Nephron progenitor cell (in vitro differentiated cells): ENCODE measurements at regions not wholly inside any gene's neighbourhood (a gene's known extent, or its start where the extent isn't known, plus 50 kb on each side); places are given as distances from the start of the nearest gene placed in this dataset.

Experiments
- DNase-seq: peaks from one replicate; pipeline ENCODE4 v3.0.0; 2021
- H3K27ac Mint-ChIP-seq: 2 replicates; pipeline ENCODE4 v1.8.0; 2021; ENCODE audit warnings: mild to moderate bottlenecking, moderate library complexity, mixed read lengths
- H3K27me3 Mint-ChIP-seq: 2 replicates; pipeline ENCODE4 v1.8.0; 2021; ENCODE audit warnings: mild to moderate bottlenecking, low read depth, mixed read lengths; ENCODE audit not compliant: poor library complexity
- H3K36me3 Mint-ChIP-seq: 2 replicates; pipeline ENCODE4 v1.8.0; 2021; ENCODE audit warnings: low read depth, mixed read lengths
- H3K4me1 Mint-ChIP-seq: 2 replicates; pipeline ENCODE4 v1.8.0; 2021; ENCODE audit warnings: mixed read lengths
- H3K4me3 Mint-ChIP-seq: 2 replicates; pipeline ENCODE4 v1.8.0; 2021; ENCODE audit warnings: mild to moderate bottlenecking, moderate library complexity, mixed read lengths
- H3K9me3 Mint-ChIP-seq: 2 replicates; pipeline ENCODE4 v1.8.0; 2021; ENCODE audit warnings: mild to moderate bottlenecking, moderate library complexity, mixed read lengths
- TF ChIP-seq, protein P1 (sequence below): fragments of 200-600 bp; sonication (generic); IDR thresholded peaks from 2 replicates; pipeline ENCODE4 v1.5.0; 2021; ENCODE audit warnings: antibody characterized with exemption

DNA sequence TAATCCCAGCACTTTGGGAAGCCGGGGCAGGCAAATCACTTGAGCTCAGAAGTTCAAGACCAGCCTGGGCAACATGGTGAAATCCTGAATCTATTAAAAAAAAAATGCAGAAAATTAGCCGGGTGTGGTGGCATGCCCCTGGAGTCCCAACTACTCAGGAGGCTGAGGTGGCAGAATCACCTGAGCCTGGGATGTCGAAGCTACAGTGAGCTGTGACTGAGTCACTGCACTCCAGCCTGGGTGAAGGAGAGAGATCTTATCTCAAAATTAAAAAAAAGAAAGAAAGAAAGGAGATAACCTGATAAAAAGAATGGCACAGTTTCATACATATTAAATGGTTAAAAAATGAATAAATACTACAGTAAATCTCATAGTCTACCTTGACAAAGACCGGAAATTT, 123.6 kb upstream of the TNFAIP3 start:
- peaks cover 7% of the 10 kb centered on the region for H3K9me3 Mint-ChIP-seq
- H3K36me3 Mint-ChIP-seq, result no peaks in the 10 kb centered on the region

DNA sequence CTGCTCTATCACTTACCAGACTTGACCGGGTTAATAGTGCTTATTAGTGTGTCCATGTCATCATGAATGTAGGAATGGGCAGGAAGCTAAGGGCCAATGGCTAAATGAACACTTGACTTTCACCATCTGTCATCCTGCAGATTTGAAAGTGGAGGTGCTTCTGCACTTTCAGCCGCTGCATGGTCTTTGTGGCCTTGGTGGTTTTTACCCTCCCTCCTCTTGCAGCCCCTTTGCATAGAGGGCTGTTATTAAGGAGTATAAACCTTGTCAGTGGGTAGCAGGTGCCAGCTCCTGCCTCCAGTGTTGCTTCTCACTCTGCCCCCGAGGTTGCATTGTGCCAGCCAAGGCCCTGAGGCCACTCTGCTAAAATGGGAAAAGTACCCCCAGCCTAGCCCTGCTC, 122.2 kb upstream of the TNFAIP3 start:
- H3K27me3 Mint-ChIP-seq, result no peaks in the 10 kb centered on the region
- no peak overlapping the region for H3K27ac Mint-ChIP-seq
- no peak overlapping the region for H3K4me3 Mint-ChIP-seq
- TF ChIP-seq, protein P1, sequence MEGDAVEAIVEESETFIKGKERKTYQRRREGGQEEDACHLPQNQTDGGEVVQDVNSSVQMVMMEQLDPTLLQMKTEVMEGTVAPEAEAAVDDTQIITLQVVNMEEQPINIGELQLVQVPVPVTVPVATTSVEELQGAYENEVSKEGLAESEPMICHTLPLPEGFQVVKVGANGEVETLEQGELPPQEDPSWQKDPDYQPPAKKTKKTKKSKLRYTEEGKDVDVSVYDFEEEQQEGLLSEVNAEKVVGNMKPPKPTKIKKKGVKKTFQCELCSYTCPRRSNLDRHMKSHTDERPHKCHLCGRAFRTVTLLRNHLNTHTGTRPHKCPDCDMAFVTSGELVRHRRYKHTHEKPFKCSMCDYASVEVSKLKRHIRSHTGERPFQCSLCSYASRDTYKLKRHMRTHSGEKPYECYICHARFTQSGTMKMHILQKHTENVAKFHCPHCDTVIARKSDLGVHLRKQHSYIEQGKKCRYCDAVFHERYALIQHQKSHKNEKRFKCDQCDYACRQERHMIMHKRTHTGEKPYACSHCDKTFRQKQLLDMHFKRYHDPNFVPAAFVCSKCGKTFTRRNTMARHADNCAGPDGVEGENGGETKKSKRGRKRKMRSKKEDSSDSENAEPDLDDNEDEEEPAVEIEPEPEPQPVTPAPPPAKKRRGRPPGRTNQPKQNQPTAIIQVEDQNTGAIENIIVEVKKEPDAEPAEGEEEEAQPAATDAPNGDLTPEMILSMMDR, result no peak
- peaks cover 5% of the 10 kb centered on the region for H3K4me1 Mint-ChIP-seq
- DNase-seq, result no peak
- no peaks in the 10 kb centered on the region for H3K36me3 Mint-ChIP-seq
- peaks cover 7% of the 10 kb centered on the region for H3K9me3 Mint-ChIP-seq

More for the DNA sequence above, 123.6 kb upstream of the TNFAIP3 start:
- TF ChIP-seq, protein P1, result no peak
- peaks cover 6% of the 10 kb centered on the region for H3K4me1 Mint-ChIP-seq
- no peak overlapping the region for H3K27ac Mint-ChIP-seq
- DNase-seq, result no peak
- H3K4me3 Mint-ChIP-seq, result no peak overlapping the region
- H3K27me3 Mint-ChIP-seq, result no peaks in the 10 kb centered on the region

DNA sequence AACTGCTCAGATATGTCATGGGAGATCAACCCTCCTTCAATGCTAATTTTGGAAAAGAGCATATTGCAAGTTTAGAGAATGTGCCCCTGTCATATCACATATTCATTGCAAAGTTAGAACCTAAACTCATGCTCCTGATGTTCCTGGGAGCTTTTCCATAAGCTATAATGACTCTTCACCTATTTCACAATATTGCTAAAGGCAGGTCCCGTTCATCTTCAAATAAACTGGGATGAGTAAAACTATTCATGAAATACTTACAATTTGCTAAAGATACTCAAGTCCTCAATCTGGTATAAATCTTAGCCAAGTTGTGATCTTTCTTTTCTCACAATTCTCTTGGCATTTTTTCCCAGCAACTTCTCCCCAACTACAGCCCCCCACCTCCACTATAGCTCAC, 121.7 kb upstream of the TNFAIP3 start:
- no peaks in the 10 kb centered on the region for H3K36me3 Mint-ChIP-seq
- no peak overlapping the region for H3K27ac Mint-ChIP-seq

DNA sequence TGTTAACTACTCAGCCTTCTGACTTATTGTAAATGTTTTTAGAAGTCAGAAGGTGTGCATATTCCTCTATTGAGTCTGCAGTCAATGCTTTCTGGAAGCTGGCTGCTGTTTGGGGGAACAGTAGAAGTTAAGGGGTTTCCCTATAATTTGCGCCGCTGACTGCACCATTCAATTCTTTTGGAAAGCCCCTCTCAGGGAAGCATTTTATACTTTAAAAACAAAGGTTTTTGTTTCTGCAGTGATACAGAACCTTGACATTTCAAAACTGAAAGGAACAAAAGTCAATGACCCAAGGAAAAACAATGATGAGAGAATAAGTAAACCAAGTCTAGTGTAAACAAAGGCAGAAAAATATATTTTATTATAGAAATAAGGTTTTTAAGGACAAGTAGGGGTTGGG, 120.8 kb upstream of the TNFAIP3 start:
- DNase-seq, result no peak
- no peak overlapping the region for H3K4me3 Mint-ChIP-seq
- H3K36me3 Mint-ChIP-seq, result no peaks in the 10 kb centered on the region
- peaks cover 7% of the 10 kb centered on the region for H3K9me3 Mint-ChIP-seq
- H3K27me3 Mint-ChIP-seq, result peaks cover 3% of the 10 kb centered on the region
- H3K27ac Mint-ChIP-seq, result no peak overlapping the region
- peaks cover 11% of the 10 kb centered on the region for H3K4me1 Mint-ChIP-seq
- TF ChIP-seq, protein P1, result no peak

More for the DNA sequence above, 121.7 kb upstream of the TNFAIP3 start:
- TF ChIP-seq, protein P1, result no peak
- Mint-ChIP-seq H3K27me3 (no peaks in the 10 kb centered on the region), H3K4me1 (peaks cover 9% of the 10 kb centered on the region), H3K4me3 (no peak overlapping the region), H3K9me3 (peaks cover 7% of the 10 kb centered on the region)
- DNase-seq, result no peak

DNA sequence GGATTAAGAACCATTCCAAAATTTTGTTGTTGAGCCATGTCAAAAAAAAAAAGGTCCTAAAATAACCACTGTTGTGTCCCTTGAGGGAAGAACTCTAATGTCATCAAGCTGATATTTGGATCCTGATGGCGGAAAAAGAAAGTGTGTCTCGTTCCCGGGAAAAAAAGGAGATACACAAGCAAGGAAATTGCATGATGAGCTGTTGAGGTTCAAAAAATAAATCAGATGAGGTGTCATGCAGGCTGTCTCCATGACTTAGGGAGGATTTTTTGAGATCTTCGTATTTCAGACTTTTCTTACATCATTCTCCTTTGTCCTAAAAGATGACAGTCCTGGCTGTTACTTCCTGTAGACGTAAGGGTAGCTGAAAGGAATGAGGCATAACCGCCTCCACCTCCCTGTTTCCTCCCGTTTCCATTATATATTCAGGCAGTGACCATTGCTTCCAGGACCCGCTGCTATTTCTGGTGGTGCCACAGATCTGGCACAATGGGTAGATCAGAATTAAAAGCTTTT, 117.3 kb upstream of the TNFAIP3 start:
- H3K36me3 Mint-ChIP-seq, result no peaks in the 10 kb centered on the region
- H3K27ac Mint-ChIP-seq, result no peak overlapping the region
- TF ChIP-seq, protein P1, result no peak
- no peak overlapping the region for H3K4me3 Mint-ChIP-seq
- H3K4me1 Mint-ChIP-seq, result peaks cover 32% of the 10 kb centered on the region
- peaks cover 3% of the 10 kb centered on the region for H3K27me3 Mint-ChIP-seq
- H3K9me3 Mint-ChIP-seq, result no peaks in the 10 kb centered on the region
- no peak for DNase-seq

DNA sequence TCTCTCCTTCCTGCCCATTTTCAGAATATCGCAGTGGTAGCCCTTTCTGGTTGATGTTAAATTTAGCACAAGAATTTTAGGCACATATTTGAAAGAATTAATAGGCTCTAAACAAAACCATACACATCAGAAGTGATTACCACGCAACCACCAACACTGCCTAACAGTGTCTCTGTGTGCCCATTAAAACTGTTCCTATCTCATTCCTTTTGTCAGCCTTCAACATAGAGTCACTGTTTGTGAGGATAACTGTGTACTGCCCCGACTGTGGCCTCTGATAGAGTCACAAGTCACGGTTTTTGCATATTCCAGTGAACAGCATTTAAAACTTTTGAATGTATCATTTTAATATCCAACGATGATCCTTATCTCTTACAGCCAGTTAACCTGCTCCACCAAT, 116.8 kb upstream of the TNFAIP3 start:
- Mint-ChIP-seq H3K36me3 (no peaks in the 10 kb centered on the region), H3K9me3 (no peaks in the 10 kb centered on the region), H3K27ac (no peak overlapping the region), H3K4me3 (no peak overlapping the region), H3K27me3 (peaks cover 3% of the 10 kb centered on the region), H3K4me1 (peaks cover 32% of the 10 kb centered on the region)
- TF ChIP-seq, protein P1, result no peak
- no peak for DNase-seq
